GM12878 (cell line): ENCODE measurements at regions not wholly inside any gene's neighbourhood (a gene's known extent, or its start where the extent isn't known, plus 50 kb on each side); places are given as distances from the start of the nearest gene placed in this dataset.

ENCODE experiments used
- ATAC-seq: fragments of 200-7000 bp; cut with Tn5 transposase; 3 replicates; pipeline ENCODE4 v1.9.1; 2020; ENCODE audit warnings: mild to moderate bottlenecking, moderate library complexity
- BruUV-seq: library from RNA; stranded (reverse); fragments of 400-500 nt; replicated peaks from 2 replicates; lab custom pipeline; 2021; lab: Mats Ljungman, UMichigan
- CTCF ChIA-PET: fragments of 300-600 bp; sonication (Branson Sonifier 250); formaldehyde crosslinking; extraction: SDS; loops from one replicate; lab custom pipeline; 2021; ENCODE audit warnings: inconsistent platforms; lab: Yijun Ruan, JAX
- POLR2A ChIA-PET: fragments of 350-600 bp; formaldehyde crosslinking; extraction: SDS; loops from one replicate; lab custom pipeline; 2021; ENCODE audit warnings: inconsistent platforms; lab: Charles Lee
- RAD21 ChIA-PET: fragments of 300-600 bp; sonication (Branson Sonifier 250); formaldehyde crosslinking; loops from one replicate; lab custom pipeline; 2023; ENCODE audit warnings: antibody characterized with exemption; ENCODE audit not compliant: unreplicated experiment; lab: Charles Lee
- SMC1A ChIA-PET: fragments of 300-600 bp; sonication (Branson Sonifier 250); formaldehyde crosslinking; loops from one replicate; lab custom pipeline; 2023; ENCODE audit not compliant: unreplicated experiment, uncharacterized antibody; lab: Charles Lee
- DNase-seq: peaks from one replicate; pipeline ENCODE4 v3.0.0-alpha.2; 2011; ENCODE audit warnings: low read depth, low spot score
- FAIRE-seq: peaks from 3 replicates; lab custom pipeline; 2011; peaks lifted over from hg19 to GRCh38; lab: Jason Lieb, UNC
- H2AFZ ChIP-seq: 2 replicates; pipeline ENCODE4 v1.6.0; 2011; ENCODE audit warnings: low read depth, low read length, control low read depth; ENCODE audit not compliant: control insufficient read depth
- H3K27ac ChIP-seq: 2 replicates; pipeline ENCODE4 v1.5.1; 2011; ENCODE audit warnings: control low read depth; ENCODE audit not compliant: control insufficient read depth, insufficient read depth
- H3K27me3 ChIP-seq, 2 experiments: replicated peaks in 1 of 2; 2 replicates each; pipeline versions ENCODE4 v1.6.0 to v1.6.1; 2011; ENCODE audit warnings: low read length in 1 of 2; ENCODE audit not compliant: control insufficient read depth in 2 of 2, insufficient read depth in 2 of 2
- H3K36me3 ChIP-seq, 2 experiments: 2 replicates each; pipeline ENCODE4 v1.5.1; 2011; ENCODE audit warnings: low read length in 1 of 2; ENCODE audit not compliant: control insufficient read depth in 2 of 2, insufficient read depth in 2 of 2
- H3K4me1 ChIP-seq: 2 replicates; pipeline ENCODE4 v1.6.1; 2011; ENCODE audit warnings: mild to moderate bottlenecking, low read length, moderate library complexity, mixed read lengths; ENCODE audit not compliant: control insufficient read depth, insufficient read depth
- H3K4me2 ChIP-seq: 2 replicates; pipeline ENCODE4 v1.6.0; 2011; ENCODE audit warnings: control low read depth; ENCODE audit not compliant: control insufficient read depth, insufficient read depth
- H3K4me3 ChIP-seq: fragments of 200-600 bp; sonication (generic); 2 replicates; pipeline ENCODE4 v1.5.1; 2016
- H3K79me2 ChIP-seq: 2 replicates; pipeline ENCODE4 v1.6.0; 2011; ENCODE audit warnings: low read length; ENCODE audit not compliant: control insufficient read depth, insufficient read depth
- H3K9ac ChIP-seq: 2 replicates; pipeline ENCODE4 v1.8.0; 2011; ENCODE audit warnings: low read length, control low read depth, mixed read lengths; ENCODE audit not compliant: control insufficient read depth, insufficient read depth
- H3K9me3 ChIP-seq: replicated peaks from 3 replicates; pipeline ENCODE4 v1.5.1; 2011; ENCODE audit warnings: mild to moderate bottlenecking, low read length; ENCODE audit not compliant: control insufficient read depth, insufficient read depth
- H4K20me1 ChIP-seq: 2 replicates; pipeline ENCODE4 v1.6.0; 2011; ENCODE audit not compliant: control insufficient read depth, insufficient read depth
- ATF7 ChIP-seq: fragments of 450-650 bp; IDR thresholded peaks from 2 replicates; pipeline ENCODE4 v1.6.1; 2016; ENCODE audit warnings: low read depth, mild to moderate bottlenecking
- HDGF ChIP-seq: fragments of 450-650 bp; IDR thresholded peaks from 2 replicates; pipeline ENCODE4 v1.6.1; 2016; ENCODE audit warnings: antibody characterized with exemption
- KAT2A ChIP-seq: conservative IDR thresholded peaks from 2 replicates; pipeline ENCODE4 v1.6.1; 2011; ENCODE audit warnings: low read depth, low read length; ENCODE audit not compliant: control insufficient read depth
- MYB ChIP-seq: fragments of 150-350 bp; IDR thresholded peaks from 2 replicates; pipeline ENCODE4 v1.6.1; 2014; ENCODE audit warnings: mild to moderate bottlenecking, low read depth, low read length, borderline replicate concordance
- NFYB ChIP-seq: IDR thresholded peaks from 2 replicates; pipeline ENCODE4 v1.6.1; 2011; ENCODE audit warnings: low read depth, mild to moderate bottlenecking, low read length, improper control_type of control experiment, moderate library complexity; ENCODE audit not compliant: insufficient read depth
- NRF1 ChIP-seq: conservative IDR thresholded peaks from 2 replicates; pipeline ENCODE4 v1.6.1; 2011; ENCODE audit warnings: mild to moderate bottlenecking, low read depth, low read length, improper control_type of control experiment
- PML ChIP-seq: IDR thresholded peaks from 2 replicates; pipeline ENCODE4 v1.6.1; 2012; ENCODE audit warnings: low read length, inconsistent platforms
- POLR2A ChIP-seq: IDR thresholded peaks from 2 replicates; pipeline ENCODE4 v1.6.1; 2011; ENCODE audit warnings: low read depth, mild to moderate bottlenecking, low read length
- RAD21 ChIP-seq: IDR thresholded peaks from 2 replicates; pipeline ENCODE4 v1.6.1; 2011; ENCODE audit warnings: mild to moderate bottlenecking, low read depth, low read length, moderate library complexity; ENCODE audit not compliant: insufficient read depth
- ZNF207 ChIP-seq: fragments of 450-650 bp; IDR thresholded peaks from 2 replicates; pipeline ENCODE4 v1.6.1; 2014; ENCODE audit warnings: antibody characterized with exemption, mild to moderate bottlenecking, borderline replicate concordance
- WGBS: methylation state at CpG from one replicate; pipeline ENCODE4 v1.1.6; 2016; ENCODE audit warnings: low lambda C conversion rate; ENCODE audit not compliant: insufficient replicate concordance, insufficient coverage; ENCODE audit errors: missing lambda C conversion rate; 5-methylcytosine and 5-hydroxymethylcytosine counted together
- in situ Hi-C: fragments of 300-500 bp; cut with MboI; formaldehyde crosslinking; loops from 9 replicates; pipeline ENCODE4 v1.14.3; 2018; ENCODE audit warnings: mixed read lengths
- intact Hi-C: fragments of 100-400 bp; cut with micrococcal nuclease; formaldehyde crosslinking; loops from one replicate; pipeline ENCODE4 v1.14.2; 2022; ENCODE audit not compliant: unreplicated experiment
- TF ChIP-seq, protein P1 (sequence below): fragments of 450-650 bp; IDR thresholded peaks from 2 replicates; pipeline ENCODE4 v1.6.1; 2017; ENCODE audit warnings: borderline replicate concordance

DNA sequence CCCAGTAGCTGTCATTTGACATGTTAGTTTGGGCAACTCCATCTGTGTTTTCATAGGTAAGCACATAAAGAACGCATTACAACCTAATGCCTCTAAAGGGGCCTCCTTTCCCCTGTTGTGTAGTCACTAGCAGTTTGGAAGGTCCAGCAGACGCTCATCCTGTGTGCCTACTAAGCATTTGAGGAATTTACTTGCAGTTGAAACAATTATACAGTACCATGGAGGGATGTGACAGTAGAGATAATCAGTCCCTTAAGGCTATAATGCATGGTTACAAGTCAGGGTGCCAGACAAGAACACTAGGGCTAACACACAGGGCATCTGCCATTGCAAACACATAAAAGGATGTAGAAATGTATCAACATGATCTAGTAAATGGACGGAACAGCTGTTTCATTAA, 138.3 kb downstream of the PCDH10 start:
- CTCF ChIA-PET = no interaction called here
- FAIRE-seq (no peak), ATAC-seq (no peak), DNase-seq (no peak)
- POLR2A ChIA-PET = no interaction called here
- 15% methylated on average over 3 of the region's 3 CpGs for WGBS
- Histone ChIP-seq H3K4me2 (no peak overlapping the region), H4K20me1 (no peaks in the 10 kb centered on the region), H2AFZ (no peak overlapping the region), H3K27ac (no peak overlapping the region), H3K79me2 (no peaks in the 10 kb centered on the region), H3K9me3 (no peaks in the 10 kb centered on the region), H3K4me1 (no peaks in the 10 kb centered on the region), H3K36me3 (no peaks in the 10 kb centered on the region), H3K4me3 (no peak overlapping the region), H3K9ac (no peak overlapping the region), H3K27me3 (no peaks in the 10 kb centered on the region)
- intact Hi-C loops (no loop called here), in situ Hi-C loops (no loop called here)
- BruUV-seq = no TSS peak
- no peak for TF ChIP-seq KAT2A
- TF ChIP-seq MYB = no peak
- no peak for TF ChIP-seq HDGF
- no peak for TF ChIP-seq NRF1
- TF ChIP-seq, protein P1, sequence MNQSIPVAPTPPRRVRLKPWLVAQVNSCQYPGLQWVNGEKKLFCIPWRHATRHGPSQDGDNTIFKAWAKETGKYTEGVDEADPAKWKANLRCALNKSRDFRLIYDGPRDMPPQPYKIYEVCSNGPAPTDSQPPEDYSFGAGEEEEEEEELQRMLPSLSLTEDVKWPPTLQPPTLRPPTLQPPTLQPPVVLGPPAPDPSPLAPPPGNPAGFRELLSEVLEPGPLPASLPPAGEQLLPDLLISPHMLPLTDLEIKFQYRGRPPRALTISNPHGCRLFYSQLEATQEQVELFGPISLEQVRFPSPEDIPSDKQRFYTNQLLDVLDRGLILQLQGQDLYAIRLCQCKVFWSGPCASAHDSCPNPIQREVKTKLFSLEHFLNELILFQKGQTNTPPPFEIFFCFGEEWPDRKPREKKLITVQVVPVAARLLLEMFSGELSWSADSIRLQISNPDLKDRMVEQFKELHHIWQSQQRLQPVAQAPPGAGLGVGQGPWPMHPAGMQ = no peak
- TF ChIP-seq POLR2A = no peak
- no peak for TF ChIP-seq PML
- TF ChIP-seq NFYB = no peak
- no peak for TF ChIP-seq ATF7
- no peak for TF ChIP-seq RAD21
- no peak for TF ChIP-seq ZNF207
- SMC1A ChIA-PET = interaction anchor here (0.6 kb wide), 1 partner anchor 126 kb away, joined by 3 read pairs; no protein-coding TSS in a partner anchor
- RAD21 ChIA-PET = no interaction called here
